Caco-2 (cell line): ENCODE measurements at regions not wholly inside any gene's neighbourhood (a gene's known extent, or its start where the extent isn't known, plus 50 kb on each side); places are given as distances from the start of the nearest gene placed in this dataset.

Experiments used
- BruUV-seq: library from RNA; stranded (reverse); fragments of 400-500 nt; replicated peaks from 2 replicates; lab custom pipeline; 2021; lab: Mats Ljungman, UMichigan
- CTCF ChIA-PET: fragments of 300-600 bp; sonication (Branson Sonifier 250); formaldehyde crosslinking; loops from one replicate; lab custom pipeline; 2022; ENCODE audit warnings: antibody characterized with exemption; lab: Charles Lee
- POLR2A ChIA-PET: fragments of 300-600 bp; sonication (Branson Sonifier 250); formaldehyde crosslinking; loops from one replicate; lab custom pipeline; 2022; ENCODE audit warnings: antibody characterized with exemption; lab: Charles Lee
- DNase-seq, 2 experiments: peaks; one replicate each; pipeline versions ENCODE4 v3.0.0 to v3.0.0-alpha.2; 2020 to 2022
- H3K27me3 ChIP-seq: replicated peaks from 2 replicates; pipeline ENCODE4 v1.6.0; 2011; ENCODE audit warnings: low read length; ENCODE audit not compliant: control insufficient read depth, insufficient read depth
- H3K36me3 ChIP-seq: 2 replicates; pipeline ENCODE4 v1.5.1; 2011; ENCODE audit warnings: low read length; ENCODE audit not compliant: control insufficient read depth, insufficient read depth
- H3K4me1 ChIP-seq: fragments of 250-450 bp; sonication (Bioruptor Pico); 2 replicates; pipeline ENCODE4 v1.5.1; 2020; ENCODE audit warnings: mild to moderate bottlenecking
- H3K4me3 ChIP-seq: 2 replicates; pipeline ENCODE4 v1.5.1; 2011; ENCODE audit warnings: low read depth, mild to moderate bottlenecking, control low read depth, low read length
- H3K9me3 ChIP-seq: fragments of 250-450 bp; sonication (Bioruptor Pico); 2 replicates; pipeline ENCODE4 v1.5.1; 2020; ENCODE audit warnings: mild to moderate bottlenecking, moderate library complexity
- H3K27ac Mint-ChIP-seq: one replicate; pipeline ENCODE4 v1.8.0; 2022; ENCODE audit warnings: mixed read lengths; ENCODE audit not compliant: unreplicated experiment
- H3K27me3 Mint-ChIP-seq: one replicate; pipeline ENCODE4 v1.8.0; 2022; ENCODE audit warnings: mixed read lengths; ENCODE audit not compliant: insufficient read depth, unreplicated experiment
- H3K36me3 Mint-ChIP-seq: one replicate; pipeline ENCODE4 v1.8.0; 2022; ENCODE audit warnings: mild to moderate bottlenecking, mixed read lengths; ENCODE audit not compliant: insufficient read depth, unreplicated experiment
- H3K4me1 Mint-ChIP-seq: one replicate; pipeline ENCODE4 v1.8.0; 2022; ENCODE audit warnings: low read depth, mixed read lengths; ENCODE audit not compliant: unreplicated experiment
- H3K4me3 Mint-ChIP-seq: one replicate; pipeline ENCODE4 v1.8.0; 2022; ENCODE audit warnings: mild to moderate bottlenecking, moderate library complexity, mixed read lengths; ENCODE audit not compliant: unreplicated experiment
- H3K9me3 Mint-ChIP-seq: one replicate; pipeline ENCODE4 v1.8.0; 2022; ENCODE audit warnings: mixed read lengths; ENCODE audit not compliant: unreplicated experiment
- intact Hi-C: fragments of 100-400 bp; cut with micrococcal nuclease; formaldehyde crosslinking; loops from one replicate; pipeline ENCODE4 v1.10.0; 2022; ENCODE audit not compliant: unreplicated experiment
- TF ChIP-seq, protein P1 (sequence below), 2 experiments: fragments of 200-600 bp in 1 of 2; IDR thresholded peaks; 1 replicate in 1 of 2; 2 replicates in 1 of 2; pipeline versions ENCODE4 v1.5.1 to v1.8.0; 2011 to 2022; ENCODE audit warnings: antibody characterized with exemption in 1 of 2, control low read depth in 1 of 2, inconsistent platforms in 1 of 2, low read depth in 1 of 2, low read length in 1 of 2, mild to moderate bottlenecking in 1 of 2, moderate library complexity in 1 of 2; ENCODE audit not compliant: insufficient read depth in 1 of 2, severe bottlenecking in 1 of 2, unreplicated experiment in 1 of 2

DNA sequence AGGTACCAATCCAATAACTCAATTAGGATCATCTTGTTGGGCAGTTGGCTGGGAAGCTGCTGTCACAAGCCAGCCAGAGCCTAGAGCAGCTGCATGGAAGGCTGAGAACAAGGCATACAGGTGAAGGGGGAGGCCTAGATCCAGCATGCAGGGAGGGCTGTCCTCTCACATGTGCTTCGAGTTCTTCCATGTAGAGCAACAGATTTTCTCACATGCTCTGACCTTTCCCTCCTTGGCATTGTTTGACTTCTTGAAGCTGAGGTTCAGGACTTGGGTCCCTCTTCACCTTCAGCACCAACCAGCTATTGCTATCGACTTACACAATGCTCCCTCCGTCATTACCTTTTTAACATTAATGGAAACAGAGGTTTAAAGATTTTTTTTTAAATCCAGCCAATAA lies 257.7 kb downstream of the ATG4C start:
- Mint-ChIP-seq H3K4me3 (no peak overlapping the region), H3K27me3 (peaks cover 4% of the 10 kb centered on the region), H3K9me3 (no peaks in the 10 kb centered on the region), H3K36me3 (no peaks in the 10 kb centered on the region), H3K4me1 (no peaks in the 10 kb centered on the region), H3K27ac (no peak overlapping the region)
- H3K4me3 ChIP-seq, result no peak overlapping the region
- TF ChIP-seq, protein P1, sequence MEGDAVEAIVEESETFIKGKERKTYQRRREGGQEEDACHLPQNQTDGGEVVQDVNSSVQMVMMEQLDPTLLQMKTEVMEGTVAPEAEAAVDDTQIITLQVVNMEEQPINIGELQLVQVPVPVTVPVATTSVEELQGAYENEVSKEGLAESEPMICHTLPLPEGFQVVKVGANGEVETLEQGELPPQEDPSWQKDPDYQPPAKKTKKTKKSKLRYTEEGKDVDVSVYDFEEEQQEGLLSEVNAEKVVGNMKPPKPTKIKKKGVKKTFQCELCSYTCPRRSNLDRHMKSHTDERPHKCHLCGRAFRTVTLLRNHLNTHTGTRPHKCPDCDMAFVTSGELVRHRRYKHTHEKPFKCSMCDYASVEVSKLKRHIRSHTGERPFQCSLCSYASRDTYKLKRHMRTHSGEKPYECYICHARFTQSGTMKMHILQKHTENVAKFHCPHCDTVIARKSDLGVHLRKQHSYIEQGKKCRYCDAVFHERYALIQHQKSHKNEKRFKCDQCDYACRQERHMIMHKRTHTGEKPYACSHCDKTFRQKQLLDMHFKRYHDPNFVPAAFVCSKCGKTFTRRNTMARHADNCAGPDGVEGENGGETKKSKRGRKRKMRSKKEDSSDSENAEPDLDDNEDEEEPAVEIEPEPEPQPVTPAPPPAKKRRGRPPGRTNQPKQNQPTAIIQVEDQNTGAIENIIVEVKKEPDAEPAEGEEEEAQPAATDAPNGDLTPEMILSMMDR (IDR thresholded peaks at IDR 0.05; ENCODE audit: insufficient read depth in 1 of 2, low read depth in 1 of 2, low read length in 1 of 2, severe bottlenecking in 1 of 2, unreplicated experiment in 1 of 2), result no peak
- intact Hi-C loops, result no loop called here
- DNase-seq, result no peak
- H3K27me3 ChIP-seq, result no peaks in the 10 kb centered on the region
- no TSS peak for BruUV-seq
- no peaks in the 10 kb centered on the region for H3K9me3 ChIP-seq
- ChIA-PET POLR2A (no interaction called here), CTCF (no interaction called here)
- H3K4me1 ChIP-seq, result no peaks in the 10 kb centered on the region
- H3K36me3 ChIP-seq, result no peaks in the 10 kb centered on the region

DNA sequence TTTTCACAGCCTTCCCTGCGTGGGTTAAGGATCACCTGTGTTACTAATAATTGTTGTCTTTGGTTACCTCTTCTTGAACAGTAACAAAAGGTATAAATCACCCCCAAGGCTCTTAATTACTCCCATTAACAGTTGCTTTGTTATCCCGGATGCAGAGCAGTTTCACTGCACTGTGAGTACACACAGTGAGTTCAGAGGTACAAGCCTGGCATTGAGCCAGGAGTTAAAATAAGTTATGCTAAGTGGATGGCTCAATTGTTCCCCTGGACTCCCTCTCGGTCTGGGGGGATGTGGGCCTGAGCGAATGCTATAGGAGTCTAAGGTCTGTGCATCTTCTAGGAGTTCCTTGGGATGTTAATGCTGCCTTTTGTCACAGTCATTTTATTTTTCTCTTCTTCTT lies 258.3 kb downstream of the ATG4C start:
- BruUV-seq, result no TSS peak
- Histone ChIP-seq H3K4me3 (no peak overlapping the region), H3K36me3 (no peaks in the 10 kb centered on the region), H3K27me3 (no peaks in the 10 kb centered on the region), H3K4me1 (no peaks in the 10 kb centered on the region), H3K9me3 (no peaks in the 10 kb centered on the region)
- CTCF ChIA-PET, result interaction anchor here (0.7 kb wide), 1 partner anchor 382 kb away, joined by 5 read pairs; no protein-coding TSS in a partner anchor
- Mint-ChIP-seq H3K9me3 (no peaks in the 10 kb centered on the region), H3K27me3 (peaks cover 4% of the 10 kb centered on the region), H3K27ac (no peak overlapping the region), H3K4me1 (no peaks in the 10 kb centered on the region), H3K36me3 (no peaks in the 10 kb centered on the region), H3K4me3 (no peak overlapping the region)
- intact Hi-C loops, result no loop called here
- POLR2A ChIA-PET, result no interaction called here
- no peak for DNase-seq
- TF ChIP-seq, protein P1 (IDR thresholded peaks at IDR 0.05; ENCODE audit: insufficient read depth in 1 of 2, low read depth in 1 of 2, low read length in 1 of 2, severe bottlenecking in 1 of 2, unreplicated experiment in 1 of 2), result no peak

DNA sequence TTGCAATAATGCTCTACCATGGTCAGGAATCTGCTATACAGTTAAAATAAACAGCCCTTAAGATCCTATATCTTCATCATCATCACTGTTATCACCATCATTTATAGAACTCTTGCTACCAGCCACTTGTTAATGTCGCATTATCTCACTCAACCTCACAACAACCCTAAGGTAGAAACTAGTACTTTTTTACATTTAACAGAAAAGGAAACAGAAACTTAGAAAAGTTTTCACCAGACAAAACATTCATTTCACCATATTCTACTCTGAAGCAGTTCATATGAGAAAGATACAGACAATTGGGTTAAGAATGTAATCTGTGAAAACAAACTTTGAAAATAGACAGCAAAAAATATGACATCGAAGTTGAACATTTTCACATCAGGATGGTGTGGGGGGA lies 262.6 kb downstream of the ATG4C start:
- Histone ChIP-seq H3K9me3 (no peaks in the 10 kb centered on the region), H3K4me3 (no peak overlapping the region), H3K27me3 (no peaks in the 10 kb centered on the region), H3K4me1 (no peaks in the 10 kb centered on the region), H3K36me3 (no peaks in the 10 kb centered on the region)
- no peak overlapping the region for H3K4me3 Mint-ChIP-seq
- no TSS peak for BruUV-seq
- H3K36me3 Mint-ChIP-seq, result no peaks in the 10 kb centered on the region
- TF ChIP-seq, protein P1 (IDR thresholded peaks at IDR 0.05; ENCODE audit: insufficient read depth in 1 of 2, low read depth in 1 of 2, low read length in 1 of 2, severe bottlenecking in 1 of 2, unreplicated experiment in 1 of 2), result no peak
- intact Hi-C loops, result no loop called here
- CTCF ChIA-PET, result no interaction called here
- no peak overlapping the region for H3K27ac Mint-ChIP-seq
- no peaks in the 10 kb centered on the region for H3K4me1 Mint-ChIP-seq
- POLR2A ChIA-PET, result no interaction called here
- DNase-seq, result no peak
- H3K9me3 Mint-ChIP-seq, result no peaks in the 10 kb centered on the region
- peaks cover 14% of the 10 kb centered on the region for H3K27me3 Mint-ChIP-seq
